Lower leg skin (tissue), 3 donors: ENCODE measurements at regions not wholly inside any gene's neighbourhood (a gene's known extent, or its start where the extent isn't known, plus 50 kb on each side); places are given as distances from the start of the nearest gene placed in this dataset.

ENCODE experiments used
- CTCF ChIP-seq, 3 donors: fragments of 450-650 bp; IDR thresholded peaks; one replicate each; pipeline ENCODE4 v1.5.1; 2016; ENCODE audit warnings: antibody characterized with exemption in 3 of 3, mild to moderate bottlenecking in 3 of 3, moderate library complexity in 2 of 3
- POLR2A ChIP-seq, 2 donors: fragments of 450-650 bp; IDR thresholded peaks; one replicate each; pipeline ENCODE4 v1.6.1; 2016 to 2017; ENCODE audit warnings: antibody characterized with exemption in 2 of 2, mild to moderate bottlenecking in 1 of 2, moderate library complexity in 1 of 2

DNA sequence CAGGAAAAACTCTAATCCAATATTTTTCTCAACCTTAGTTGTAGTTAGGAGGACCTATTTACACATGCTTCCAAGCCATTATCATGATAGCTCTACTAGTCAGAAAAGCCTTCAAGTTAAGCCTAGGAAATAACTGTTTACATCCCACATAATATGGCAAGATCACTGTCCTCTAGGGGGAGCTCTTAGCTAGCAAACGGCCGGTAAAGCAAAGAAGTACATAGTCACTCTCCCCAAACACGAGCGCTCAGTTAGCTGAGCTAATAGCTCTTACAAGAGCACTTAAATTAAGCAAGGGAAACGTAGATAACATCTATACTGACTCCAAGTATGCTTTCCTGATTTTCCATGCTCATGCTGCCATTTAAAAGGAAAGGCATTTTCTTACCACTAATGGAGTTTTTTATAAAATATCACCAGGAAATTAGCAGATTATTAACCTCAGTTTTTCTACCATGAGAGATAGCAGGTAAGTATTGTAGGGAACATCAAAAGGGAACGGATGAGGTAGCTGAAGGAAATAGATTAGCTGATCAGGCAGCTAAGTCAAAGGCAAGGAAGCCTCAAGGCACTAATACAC lies 100.6 kb upstream of the PABPC3 start:
- TF ChIP-seq CTCF (IDR thresholded peaks at IDR 0.05) (no peak), POLR2A (IDR thresholded peaks at IDR 0.05) (no peak)
